Colonic mucosa (tissue), 4 donors: ENCODE measurements at regions not wholly inside any gene's neighbourhood (a gene's known extent, or its start where the extent isn't known, plus 50 kb on each side); places are given as distances from the start of the nearest gene placed in this dataset.

Source experiments
- DNase-seq: peaks from one replicate; pipeline ENCODE4 v3.0.0-alpha.2; 2020
- H3K27ac ChIP-seq: fragments of 200-600 bp; one replicate; pipeline ENCODE4 v1.8.0; 2021
- H3K27me3 ChIP-seq: fragments of 200-600 bp; one replicate; pipeline ENCODE4 v1.8.0; 2021
- H3K36me3 ChIP-seq: fragments of 200-600 bp; one replicate; pipeline ENCODE4 v1.8.0; 2021
- H3K4me1 ChIP-seq: fragments of 200-600 bp; one replicate; pipeline ENCODE4 v1.8.0; 2021; ENCODE audit warnings: mild to moderate bottlenecking
- H3K4me3 ChIP-seq: fragments of 200-600 bp; one replicate; pipeline ENCODE4 v1.8.0; 2021
- H3K9ac ChIP-seq, 2 donors: one replicate each; pipeline ENCODE4 v1.7.0; 2013; ENCODE audit warnings: control low read depth in 2 of 2, low read depth in 2 of 2, low read length in 2 of 2
- H3K9me3 ChIP-seq: fragments of 200-600 bp; one replicate; pipeline ENCODE4 v1.8.0; 2021
- CTCF ChIP-seq: fragments of 200-600 bp; IDR thresholded peaks from one replicate; pipeline ENCODE4 v1.8.0; 2022; ENCODE audit warnings: antibody characterized with exemption, mild to moderate bottlenecking
- intact Hi-C: fragments of 100-400 bp; cut with DNase I; formaldehyde crosslinking; loops from one replicate; pipeline ENCODE4 v1.14.1; 2022
- donor health status: healthy.
- donor health status: DM: no; HTN: no; CAD: no.
- donor health status: DM: no; HTN: no; CAD: no.

DNA sequence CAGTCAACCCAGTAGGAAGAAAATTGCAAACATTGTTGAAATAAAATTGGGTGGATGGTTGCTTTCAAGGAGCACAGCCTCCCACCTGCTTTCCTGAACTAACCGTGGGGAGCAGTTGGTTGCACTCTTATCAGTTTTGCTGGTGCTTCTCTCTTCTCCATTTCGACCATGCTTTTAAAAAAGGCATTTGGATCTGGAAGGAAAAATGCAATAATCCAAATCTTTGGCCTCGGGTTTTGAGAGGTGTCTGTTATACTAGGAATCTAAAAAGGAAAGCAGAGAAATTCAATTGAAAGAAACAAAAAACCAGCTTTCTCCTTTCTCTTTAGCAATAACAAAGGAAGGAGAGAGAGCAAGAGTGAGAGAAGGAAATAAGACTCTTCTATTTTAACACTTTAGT is 113.6 kb upstream of the ARGLU1 start:
- Histone ChIP-seq H3K9me3 (no peaks in the 10 kb centered on the region), H3K36me3 (no peaks in the 10 kb centered on the region), H3K27me3 (no peaks in the 10 kb centered on the region), H3K4me3 (no peak overlapping the region), H3K9ac (no peak overlapping the region), H3K27ac (no peak overlapping the region), H3K4me1 (no peaks in the 10 kb centered on the region)
- intact Hi-C loops, result no loop called here
- no peak for DNase-seq
- TF ChIP-seq CTCF, result no peak

DNA sequence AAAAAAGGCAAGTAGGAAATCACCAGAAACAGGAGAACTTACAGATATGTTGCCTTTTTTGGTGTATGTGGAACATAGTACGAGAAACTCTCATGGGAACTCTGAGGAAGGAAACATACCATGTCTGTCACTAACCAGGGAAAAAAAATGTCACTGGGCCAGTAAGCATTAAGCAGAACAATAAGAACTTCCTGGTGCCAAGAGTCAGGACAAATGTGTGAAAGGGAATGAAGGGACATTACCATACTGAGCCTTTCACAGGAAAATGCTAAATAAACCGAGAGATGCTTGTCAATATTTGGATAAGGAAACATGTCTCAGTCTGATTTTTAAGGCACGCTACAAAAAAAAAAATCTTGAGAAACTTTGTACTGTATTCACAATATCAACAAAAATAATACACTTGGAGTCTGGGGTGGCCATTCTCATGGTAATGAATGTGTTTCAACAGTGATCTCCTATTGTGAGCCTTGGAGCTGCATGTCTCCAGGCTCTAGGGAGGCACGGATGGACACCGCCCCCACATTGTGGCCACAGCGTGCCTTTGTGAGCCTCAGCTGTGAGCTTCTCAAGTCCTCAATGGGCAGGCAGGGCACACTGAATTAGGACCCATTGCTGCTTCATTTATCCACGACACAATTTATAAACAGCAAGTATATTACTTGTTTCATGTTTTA is 113.0 kb upstream of the ARGLU1 start:
- no peak for DNase-seq
- no peak overlapping the region for H3K4me3 ChIP-seq
- intact Hi-C loops, result no loop called here
- no peak overlapping the region for H3K9ac ChIP-seq
- H3K27me3 ChIP-seq, result no peaks in the 10 kb centered on the region
- no peak for TF ChIP-seq CTCF
- H3K9me3 ChIP-seq, result no peaks in the 10 kb centered on the region
- H3K27ac ChIP-seq, result no peak overlapping the region
- H3K4me1 ChIP-seq, result no peaks in the 10 kb centered on the region
- no peaks in the 10 kb centered on the region for H3K36me3 ChIP-seq

DNA sequence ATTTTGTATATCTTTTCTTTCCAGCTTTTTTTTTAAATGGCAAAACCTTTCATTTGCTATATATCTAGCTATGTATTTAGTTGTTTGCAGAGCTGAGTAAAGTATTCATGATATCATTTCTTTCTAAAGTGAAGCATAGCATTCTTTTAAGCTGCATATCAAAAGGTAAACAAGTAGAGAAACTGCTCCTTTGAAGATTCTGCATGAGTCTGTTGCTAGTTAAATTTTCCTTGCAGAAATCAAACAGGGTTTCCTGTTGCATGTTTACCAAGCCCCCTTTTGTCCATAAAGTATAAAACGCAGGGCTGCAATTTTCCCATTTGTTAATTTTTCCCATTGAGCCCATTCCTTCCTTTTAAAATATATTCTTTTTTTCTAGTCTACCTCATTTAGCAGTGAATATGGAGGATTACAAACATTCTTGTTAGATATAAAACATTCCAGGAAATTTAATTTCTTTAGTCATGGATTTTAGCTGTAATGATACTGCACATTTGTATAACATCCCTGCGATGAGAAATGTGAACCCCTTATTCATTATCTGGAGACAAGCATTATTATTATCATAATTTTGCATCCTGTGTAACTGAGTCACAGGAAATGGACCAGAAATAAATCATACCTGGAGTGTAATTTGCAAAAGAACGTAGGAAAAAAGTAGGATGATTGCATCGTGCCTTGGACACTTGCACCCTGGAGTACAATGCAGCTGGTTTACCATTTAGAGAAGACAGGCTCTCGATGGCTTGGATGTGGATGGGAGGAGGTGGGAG is 110.9 kb upstream of the ARGLU1 start:
- no peak for TF ChIP-seq CTCF
- intact Hi-C loops, result no loop called here
- Histone ChIP-seq H3K27me3 (no peaks in the 10 kb centered on the region), H3K9ac (no peak overlapping the region), H3K36me3 (no peaks in the 10 kb centered on the region), H3K4me3 (no peak overlapping the region), H3K4me1 (no peaks in the 10 kb centered on the region), H3K27ac (no peak overlapping the region), H3K9me3 (no peaks in the 10 kb centered on the region)
- DNase-seq, result no peak

DNA sequence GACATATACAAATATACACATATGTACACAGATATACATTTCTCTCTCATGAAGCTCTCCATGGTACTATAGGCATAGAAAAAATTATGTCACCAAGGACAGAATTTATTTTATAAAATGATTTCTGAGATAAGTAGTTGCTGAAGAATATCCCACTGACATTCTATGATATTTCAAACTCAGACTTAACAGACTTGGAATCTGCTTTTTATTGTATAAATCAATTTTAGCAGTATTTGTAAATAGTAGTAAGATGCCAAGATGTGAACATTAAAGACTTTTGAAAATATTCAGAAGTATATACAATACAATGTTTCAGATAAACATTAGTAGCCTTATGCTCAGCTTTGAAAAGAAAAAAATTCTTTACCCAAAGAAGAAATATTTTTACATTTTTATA is 107.4 kb upstream of the ARGLU1 start:
- H3K4me1 ChIP-seq, result no peaks in the 10 kb centered on the region
- DNase-seq, result no peak
- H3K9ac ChIP-seq, result no peak overlapping the region
- H3K27ac ChIP-seq, result no peak overlapping the region
- H3K36me3 ChIP-seq, result no peaks in the 10 kb centered on the region
- no peaks in the 10 kb centered on the region for H3K9me3 ChIP-seq
- no peaks in the 10 kb centered on the region for H3K27me3 ChIP-seq
- no peak for TF ChIP-seq CTCF
- H3K4me3 ChIP-seq, result no peak overlapping the region
- intact Hi-C loops, result no loop called here

DNA sequence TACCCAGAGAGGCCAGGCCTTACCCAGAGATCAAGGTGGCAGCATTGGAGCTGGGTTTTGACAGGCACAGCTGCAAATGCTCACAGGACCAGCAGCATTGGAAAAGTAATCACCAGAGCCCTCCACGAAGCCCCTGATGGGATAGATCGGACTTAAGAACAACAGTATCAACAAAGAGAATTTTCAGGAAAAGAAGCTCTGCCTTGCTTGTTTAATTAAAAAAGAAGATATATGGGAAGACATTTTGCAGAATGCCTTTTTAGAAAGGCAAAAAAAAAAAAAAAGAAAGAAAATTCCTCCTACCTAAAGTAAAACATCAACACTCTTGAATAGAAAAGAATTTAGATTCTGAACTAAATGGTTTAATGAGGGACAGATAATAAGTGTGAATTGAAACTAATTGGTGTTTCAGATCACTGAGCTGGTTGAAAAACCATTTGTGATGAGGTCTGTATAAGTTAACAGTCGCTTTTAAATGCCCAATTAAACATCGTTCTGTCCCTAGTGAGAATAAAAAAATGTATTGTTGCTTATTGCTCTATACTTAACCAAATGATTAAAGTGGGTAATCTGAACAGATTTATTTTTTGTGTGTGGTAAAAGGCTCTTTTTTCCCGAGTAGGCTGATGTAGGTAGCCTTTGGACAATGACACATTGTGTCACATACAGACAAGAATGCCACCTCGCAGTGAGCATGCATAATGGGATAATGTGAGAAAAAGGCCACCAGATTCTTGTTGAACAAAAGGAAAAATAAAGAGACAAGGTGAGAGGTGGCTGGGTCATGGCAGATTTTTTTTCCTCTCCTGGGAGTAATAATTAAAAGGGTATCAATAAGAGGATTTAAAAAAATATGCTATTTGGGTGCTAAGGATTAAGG is 93.0 kb upstream of the ARGLU1 start:
- no peaks in the 10 kb centered on the region for H3K36me3 ChIP-seq
- H3K27me3 ChIP-seq, result no peaks in the 10 kb centered on the region
- H3K9ac ChIP-seq, result no peak overlapping the region
- H3K4me3 ChIP-seq, result no peak overlapping the region
- H3K9me3 ChIP-seq, result no peaks in the 10 kb centered on the region
- no peak overlapping the region for H3K27ac ChIP-seq
- intact Hi-C loops, result no loop called here
- TF ChIP-seq CTCF, result no peak
- H3K4me1 ChIP-seq, result no peaks in the 10 kb centered on the region
- no peak for DNase-seq
